Body of pancreas (tissue), 4 donors: ENCODE measurements at regions not wholly inside any gene's neighbourhood (a gene's known extent, or its start where the extent isn't known, plus 50 kb on each side); places are given as distances from the start of the nearest gene placed in this dataset.

ENCODE experiments used
- CTCF ChIP-seq, 7 experiments: fragments of 450-650 bp in 4 of 7; fragments of 200-600 bp in 3 of 7; sonication (generic) in 3 of 7; IDR thresholded peaks; one replicate each; pipeline ENCODE4 v1.5.1; 2016 to 2019; ENCODE audit warnings: antibody characterized with exemption in 7 of 7
- POLR2A ChIP-seq, 3 donors: fragments of 450-650 bp; IDR thresholded peaks; one replicate each; pipeline ENCODE4 v1.6.1; 2016; ENCODE audit warnings: antibody characterized with exemption in 3 of 3, mild to moderate bottlenecking in 2 of 3

GRCh38 chrX:103149652-103150051 lies 56.7 kb upstream of the NXF3 start:
- TF ChIP-seq CTCF (IDR thresholded peaks at IDR 0.05) (no peak), POLR2A (IDR thresholded peaks at IDR 0.05) (no peak)
